Astrocyte of the hippocampus (primary cell): ENCODE measurements at regions not wholly inside any gene's neighbourhood (a gene's known extent, or its start where the extent isn't known, plus 50 kb on each side); places are given as distances from the start of the nearest gene placed in this dataset.
A peak's percentile ranks its signal among the peaks of the same experiment; 100 is the strongest.
"Not testable (repeated sequence)": the region's sequence is repeated elsewhere in the genome, so short reads cannot be mapped to it uniquely, and the experiment has no call there.

Experiments
- DNase-seq: peaks from one replicate; pipeline ENCODE4 v3.0.0; 2011; ENCODE audit warnings: low read depth, low spot score

GRCh38 chr6:167470101-167470835, 145.4 kb downstream of the TTLL2 start:
- DNase-seq, result no peak

GRCh38 chr6:167470836-167471547, 146.1 kb downstream of the TTLL2 start:
- DNase-seq, result no peak

GRCh38 chr6:167471548-167471930, 146.7 kb downstream of the TTLL2 start:
- no peak for DNase-seq

- DNase-seq, result no peak
Observed at GRCh38 chr6:167472148-167472547, 147.3 kb downstream of the TTLL2 start.

GRCh38 chr6:167472880-167473279, 148.0 kb downstream of the TTLL2 start:
- DNase-seq, result no peak

GRCh38 chr6:167474171-167474570, 149.3 kb downstream of the TTLL2 start:
- DNase-seq, result no peak

GRCh38 chr6:167474725-167475124, 149.8 kb downstream of the TTLL2 start:
- no peak for DNase-seq

GRCh38 chr6:167475947-167476346, 151.1 kb downstream of the TTLL2 start:
- DNase-seq, result no peak

- no peak for DNase-seq
Observed at GRCh38 chr6:167476844-167477595, 152.1 kb downstream of the TTLL2 start.

- no peak for DNase-seq
Observed at GRCh38 chr6:167477688-167478087, 152.8 kb downstream of the TTLL2 start.

GRCh38 chr6:167479301-167479700, 154.4 kb downstream of the TTLL2 start:
- DNase-seq, result no peak

- no peak for DNase-seq
Observed at GRCh38 chr6:167479901-167480648, 155.2 kb downstream of the TTLL2 start.

GRCh38 chr6:167481307-167481926, 156.5 kb downstream of the TTLL2 start:
- DNase-seq, result no peak

GRCh38 chr6:167482801-167483200, 157.9 kb downstream of the TTLL2 start:
- DNase-seq, result not testable (repeated sequence)

GRCh38 chr6:167485186-167485978, 160.5 kb downstream of the TTLL2 start:
- peak; percentile 61 for DNase-seq

GRCh38 chr6:167487749-167488664, 163.1 kb downstream of the TTLL2 start:
- peak; percentile 25 for DNase-seq

GRCh38 chr6:167491438-167492099, 166.7 kb downstream of the TTLL2 start:
- DNase-seq, result no peak

GRCh38 chr6:167492100-167492449, 167.2 kb downstream of the TTLL2 start:
- no peak for DNase-seq

GRCh38 chr6:167493310-167493709, 168.4 kb downstream of the TTLL2 start:
- no peak for DNase-seq
